RWPE2 (cell line): ENCODE measurements at regions not wholly inside any gene's neighbourhood (a gene's known extent, or its start where the extent isn't known, plus 50 kb on each side); places are given as distances from the start of the nearest gene placed in this dataset.

Source experiments
- ATAC-seq: fragments of 200-7000 bp; cut with Tn5 transposase; 3 replicates; pipeline ENCODE4 v1.9.1; 2021; ENCODE audit warnings: low read depth
- DNase-seq: peaks from one replicate; pipeline ENCODE4 v3.0.0-alpha.2; 2020; ENCODE audit warnings: low spot score
- H3K27ac ChIP-seq: fragments of 450-650 bp; 2 replicates; pipeline ENCODE4 v1.5.1; 2017; ENCODE audit warnings: mild to moderate bottlenecking; ENCODE audit not compliant: poor library complexity, severe bottlenecking
- H3K27me3 ChIP-seq: fragments of 250-450 bp; sonication (Bioruptor Pico); 2 replicates; pipeline ENCODE4 v1.5.1; 2021; ENCODE audit warnings: mild to moderate bottlenecking, moderate library complexity; ENCODE audit not compliant: insufficient read depth, poor library complexity, severe bottlenecking
- H3K36me3 ChIP-seq: fragments of 250-450 bp; sonication (Bioruptor Pico); 2 replicates; pipeline ENCODE4 v1.5.1; 2020; ENCODE audit warnings: low read depth, mild to moderate bottlenecking, moderate library complexity
- H3K4me1 ChIP-seq: fragments of 250-450 bp; sonication (Bioruptor Pico); 2 replicates; pipeline ENCODE4 v1.5.1; 2021; ENCODE audit warnings: mild to moderate bottlenecking, moderate library complexity; ENCODE audit not compliant: insufficient read depth, poor library complexity, severe bottlenecking
- H3K4me3 ChIP-seq: fragments of 250-450 bp; sonication (Bioruptor Pico); 2 replicates; pipeline ENCODE4 v1.5.1; 2021; ENCODE audit warnings: mild to moderate bottlenecking, moderate library complexity; ENCODE audit not compliant: severe bottlenecking
- H3K9me3 ChIP-seq: fragments of 250-450 bp; sonication (Bioruptor Pico); 2 replicates; pipeline ENCODE4 v1.5.1; 2021; ENCODE audit warnings: mild to moderate bottlenecking, moderate library complexity; ENCODE audit not compliant: severe bottlenecking
- CTCF ChIP-seq: fragments of 450-650 bp; IDR thresholded peaks from one replicate; pipeline ENCODE4 v1.5.1; 2017; ENCODE audit warnings: mild to moderate bottlenecking, moderate library complexity; ENCODE audit not compliant: poor library complexity, severe bottlenecking

GRCh38 chr2:94939349-94939748 is 68.1 kb downstream of the TEKT4 start:
- H3K4me1 ChIP-seq = no peaks in the 10 kb centered on the region
- peaks cover 57% of the 10 kb centered on the region for H3K27me3 ChIP-seq
- H3K9me3 ChIP-seq = no peaks in the 10 kb centered on the region
- ATAC-seq (no peak), DNase-seq (no peak)
- no peak overlapping the region for H3K4me3 ChIP-seq
- no peak overlapping the region for H3K27ac ChIP-seq
- TF ChIP-seq CTCF = no peak
- no peaks in the 10 kb centered on the region for H3K36me3 ChIP-seq

GRCh38 chr2:94947097-94948016 is 76.1 kb downstream of the TEKT4 start:
- peaks cover 41% of the 10 kb centered on the region for H3K27me3 ChIP-seq

DNA sequence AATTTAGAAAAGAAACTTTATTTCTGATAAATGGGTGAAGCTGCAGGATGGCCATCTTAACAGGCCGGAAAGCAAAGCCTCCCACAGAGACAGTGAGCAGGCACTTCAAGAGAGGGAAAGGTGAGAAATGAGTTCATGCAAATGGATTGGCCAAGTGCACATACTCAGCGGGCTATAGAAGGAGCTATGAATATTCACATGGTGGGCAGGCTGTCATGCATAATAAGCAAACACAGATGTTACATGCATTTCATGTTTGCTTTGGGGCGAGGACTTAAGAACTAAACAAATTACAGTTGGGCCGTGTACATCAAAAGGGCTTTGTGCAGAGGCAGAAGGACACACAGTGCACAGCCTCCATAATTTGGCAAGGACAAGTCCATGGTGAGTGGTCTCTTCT is 69.8 kb upstream of the MAL start:
- no peak for TF ChIP-seq CTCF
- no peaks in the 10 kb centered on the region for H3K36me3 ChIP-seq
- peaks cover 30% of the 10 kb centered on the region for H3K27me3 ChIP-seq
- no peak overlapping the region for H3K27ac ChIP-seq
- H3K4me1 ChIP-seq = peaks cover 3% of the 10 kb centered on the region
- H3K4me3 ChIP-seq = no peak overlapping the region
- ATAC-seq (no peak), DNase-seq (no peak)
- H3K9me3 ChIP-seq = no peaks in the 10 kb centered on the region

More at GRCh38 chr2:94947097-94948016, 76.1 kb downstream of the TEKT4 start:
- no peak for TF ChIP-seq CTCF
- H3K36me3 ChIP-seq = no peaks in the 10 kb centered on the region
- DNase-seq (no peak), ATAC-seq (no peak)
- H3K9me3 ChIP-seq = no peaks in the 10 kb centered on the region
- H3K4me3 ChIP-seq = no peak overlapping the region
- no peaks in the 10 kb centered on the region for H3K4me1 ChIP-seq
- no peak overlapping the region for H3K27ac ChIP-seq

DNA sequence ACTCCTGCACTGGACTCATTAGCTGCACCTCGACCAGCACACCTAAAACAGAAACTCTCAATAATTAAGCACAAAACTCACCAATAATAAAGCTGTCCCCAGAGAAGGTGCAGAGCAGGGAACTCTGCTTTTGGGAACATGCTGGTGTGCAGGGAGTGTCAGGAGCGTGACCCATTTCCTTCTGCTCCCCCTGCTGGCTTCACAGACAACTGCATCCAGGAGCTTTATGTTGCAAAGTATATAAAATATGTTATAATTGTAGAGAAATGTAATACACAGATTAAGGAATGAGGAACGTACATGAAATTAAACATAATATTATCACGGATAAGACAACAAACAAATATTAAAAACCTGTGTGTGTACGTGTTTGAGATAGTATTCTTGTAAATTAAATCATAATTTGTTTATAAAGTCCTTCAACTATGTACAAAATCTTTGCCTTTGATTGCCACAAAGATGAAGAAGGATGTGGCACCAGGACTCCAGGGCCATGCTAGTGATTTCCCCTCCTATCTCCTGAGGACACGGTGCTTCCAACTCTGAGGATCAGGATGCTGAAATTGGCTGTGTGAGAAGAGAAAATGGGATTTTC is 68.6 kb upstream of the MAL start:
- ATAC-seq (peak; percentile 68; the same call in 2 of the 3 replicates), DNase-seq (no peak)
- H3K36me3 ChIP-seq = no peaks in the 10 kb centered on the region
- peaks cover 3% of the 10 kb centered on the region for H3K4me1 ChIP-seq
- H3K4me3 ChIP-seq = no peak overlapping the region
- TF ChIP-seq CTCF = peak; percentile 85
- no peaks in the 10 kb centered on the region for H3K9me3 ChIP-seq
- no peak overlapping the region for H3K27ac ChIP-seq
- peaks cover 30% of the 10 kb centered on the region for H3K27me3 ChIP-seq
